ENCODE measurements at regions not wholly inside any gene's neighbourhood (a gene's known extent, or its start where the extent isn't known, plus 50 kb on each side); places are given as distances from the start of the nearest gene placed in this dataset.

DNA sequence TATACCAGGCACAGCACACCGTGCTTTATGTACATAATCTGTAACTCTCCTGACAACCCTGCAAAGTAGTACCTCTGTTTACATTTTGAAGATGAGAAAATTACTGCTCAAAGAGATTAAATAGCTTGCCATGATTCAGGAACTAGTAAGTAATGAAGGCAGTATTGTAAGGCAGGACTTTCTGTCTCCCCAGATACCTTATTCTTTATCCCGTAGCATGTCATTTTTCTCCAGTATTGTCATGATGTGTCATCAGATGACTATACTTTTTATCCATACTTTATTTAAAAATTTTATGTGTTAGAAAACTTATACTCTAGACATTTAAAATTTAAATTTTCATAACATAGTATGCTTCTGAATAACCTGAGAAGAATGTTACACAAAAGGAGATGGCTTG is 188.3 kb upstream of the NUDT6 start:
- no peak for DNase-seq (ENCODE audit: extremely low read depth, low read depth)
- H3K4me3 ChIP-seq (replicated peaks; ENCODE audit: low read depth, low read length): no peak overlapping the region
- TF ChIP-seq, protein P1, sequence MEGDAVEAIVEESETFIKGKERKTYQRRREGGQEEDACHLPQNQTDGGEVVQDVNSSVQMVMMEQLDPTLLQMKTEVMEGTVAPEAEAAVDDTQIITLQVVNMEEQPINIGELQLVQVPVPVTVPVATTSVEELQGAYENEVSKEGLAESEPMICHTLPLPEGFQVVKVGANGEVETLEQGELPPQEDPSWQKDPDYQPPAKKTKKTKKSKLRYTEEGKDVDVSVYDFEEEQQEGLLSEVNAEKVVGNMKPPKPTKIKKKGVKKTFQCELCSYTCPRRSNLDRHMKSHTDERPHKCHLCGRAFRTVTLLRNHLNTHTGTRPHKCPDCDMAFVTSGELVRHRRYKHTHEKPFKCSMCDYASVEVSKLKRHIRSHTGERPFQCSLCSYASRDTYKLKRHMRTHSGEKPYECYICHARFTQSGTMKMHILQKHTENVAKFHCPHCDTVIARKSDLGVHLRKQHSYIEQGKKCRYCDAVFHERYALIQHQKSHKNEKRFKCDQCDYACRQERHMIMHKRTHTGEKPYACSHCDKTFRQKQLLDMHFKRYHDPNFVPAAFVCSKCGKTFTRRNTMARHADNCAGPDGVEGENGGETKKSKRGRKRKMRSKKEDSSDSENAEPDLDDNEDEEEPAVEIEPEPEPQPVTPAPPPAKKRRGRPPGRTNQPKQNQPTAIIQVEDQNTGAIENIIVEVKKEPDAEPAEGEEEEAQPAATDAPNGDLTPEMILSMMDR (IDR thresholded peaks at IDR 0.05; ENCODE audit: low read depth, low read length, missing control alignments): no peak

- TF ChIP-seq, protein P1 (IDR thresholded peaks at IDR 0.05; ENCODE audit: low read depth, low read length, missing control alignments): no peak
- DNase-seq (ENCODE audit: extremely low read depth, low read depth): no peak
- no peak overlapping the region for H3K4me3 ChIP-seq (replicated peaks; ENCODE audit: low read depth, low read length)
Measured at GRCh38 chr4:123113155-123113554, 190.8 kb upstream of the NUDT6 start.

DNA sequence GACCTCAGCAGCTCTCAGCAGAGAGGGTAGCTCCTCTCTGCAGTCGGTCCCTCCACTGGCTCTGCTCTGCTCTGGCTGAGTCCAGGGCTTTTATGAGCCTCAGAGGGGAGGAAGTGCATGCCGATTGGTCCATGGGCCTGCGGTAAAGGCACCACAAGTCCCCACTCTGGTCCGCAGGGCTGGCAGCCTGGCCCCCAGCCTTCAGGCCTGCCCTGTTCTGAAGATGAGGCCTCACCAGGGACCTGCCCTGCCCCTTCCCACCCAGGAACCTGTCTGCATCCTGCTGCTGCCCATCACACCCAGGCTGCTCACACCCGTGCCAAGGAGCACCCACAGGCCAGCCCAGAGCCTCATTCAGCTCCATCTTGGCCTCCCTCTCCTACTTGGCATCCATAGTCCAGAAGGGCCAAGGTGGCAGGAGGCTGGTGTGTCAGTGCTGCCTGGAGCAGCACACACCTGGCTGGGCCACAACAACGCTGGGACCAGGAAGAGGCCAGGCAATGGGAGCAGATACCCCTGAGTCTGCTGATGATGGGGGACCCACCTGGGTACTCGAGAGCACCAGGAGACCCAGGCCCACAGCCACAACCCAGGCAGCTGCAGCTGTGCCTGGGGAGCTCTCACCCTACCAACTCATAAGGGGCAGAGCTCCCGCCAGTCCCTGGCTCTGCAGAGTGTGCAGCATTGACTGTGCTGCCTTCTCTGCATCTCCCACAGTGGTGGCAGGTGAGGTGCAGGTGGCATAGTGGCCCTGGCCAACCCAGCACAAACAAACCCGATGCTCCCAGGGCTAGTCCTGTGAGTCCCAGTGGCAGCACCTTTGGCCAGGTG is 191.9 kb upstream of the NUDT6 start:
- H3K4me3 ChIP-seq (replicated peaks; ENCODE audit: low read depth, low read length): no peak overlapping the region
- no peak for DNase-seq (ENCODE audit: extremely low read depth, low read depth)
- TF ChIP-seq, protein P1 (IDR thresholded peaks at IDR 0.05; ENCODE audit: low read depth, low read length, missing control alignments): no peak

- DNase-seq (ENCODE audit: extremely low read depth, low read depth): no peak
- TF ChIP-seq, protein P1 (IDR thresholded peaks at IDR 0.05; ENCODE audit: low read depth, low read length, missing control alignments): no peak
- H3K4me3 ChIP-seq (replicated peaks; ENCODE audit: low read depth, low read length): no peak overlapping the region
Measured at GRCh38 chr4:123114915-123115756, 192.7 kb upstream of the NUDT6 start.

DNA sequence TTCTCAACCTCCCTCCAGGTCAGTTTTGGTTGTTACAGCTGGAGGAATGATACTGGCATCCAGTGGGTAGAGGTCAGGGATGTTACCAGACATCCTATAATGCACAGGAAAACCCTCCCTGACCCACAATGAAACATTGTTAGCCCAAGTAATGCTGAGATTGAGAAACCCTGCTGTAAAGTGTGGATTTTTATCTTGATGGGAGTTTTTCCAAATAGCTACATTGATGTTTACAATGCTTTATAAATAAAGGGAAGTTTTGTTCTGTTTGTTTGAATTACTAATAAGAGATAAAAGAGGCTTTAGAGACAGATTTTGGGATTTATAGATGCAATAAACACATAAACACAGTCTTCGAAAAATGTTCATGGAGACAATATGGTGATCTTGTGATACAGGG is 194.0 kb upstream of the NUDT6 start:
- no peak overlapping the region for H3K4me3 ChIP-seq (replicated peaks; ENCODE audit: low read depth, low read length)
- TF ChIP-seq, protein P1 (IDR thresholded peaks at IDR 0.05; ENCODE audit: low read depth, low read length, missing control alignments): no peak
- no peak for DNase-seq (ENCODE audit: extremely low read depth, low read depth)

- no peak overlapping the region for H3K4me3 ChIP-seq (replicated peaks; ENCODE audit: low read depth, low read length)
- TF ChIP-seq, protein P1 (IDR thresholded peaks at IDR 0.05; ENCODE audit: low read depth, low read length, missing control alignments): no peak
- DNase-seq (ENCODE audit: extremely low read depth, low read depth): no peak
Measured at GRCh38 chr4:123120473-123120872, 198.1 kb upstream of the NUDT6 start.

All from HFF-Myc (cell line).